HFFc6 (cell line): ENCODE measurements at regions not wholly inside any gene's neighbourhood (a gene's known extent, or its start where the extent isn't known, plus 50 kb on each side); places are given as distances from the start of the nearest gene placed in this dataset.

Source experiments
- DNase-seq: peaks from one replicate; pipeline ENCODE4 v3.0.0-alpha.2; 2018
- H3K27ac Mint-ChIP-seq: 2 replicates; pipeline ENCODE4 v1.8.0; 2020; ENCODE audit warnings: mild to moderate bottlenecking, mixed read lengths
- H3K27me3 Mint-ChIP-seq: 2 replicates; pipeline ENCODE4 v1.8.0; 2021; ENCODE audit warnings: mild to moderate bottlenecking, moderate library complexity, mixed read lengths; ENCODE audit not compliant: insufficient read depth
- H3K36me3 Mint-ChIP-seq: 2 replicates; pipeline ENCODE4 v1.8.0; 2021; ENCODE audit warnings: low read depth, mixed read lengths
- H3K4me1 Mint-ChIP-seq: 2 replicates; pipeline ENCODE4 v1.8.0; 2020; ENCODE audit warnings: low read depth, mixed read lengths
- H3K4me3 Mint-ChIP-seq: 2 replicates; pipeline ENCODE4 v1.8.0; 2020; ENCODE audit warnings: mild to moderate bottlenecking, moderate library complexity, mixed read lengths
- H3K9me3 Mint-ChIP-seq: 2 replicates; pipeline ENCODE4 v1.8.0; 2020; ENCODE audit warnings: mild to moderate bottlenecking, mixed read lengths
- CTCF ChIP-seq: fragments of 200-600 bp; sonication (generic); IDR thresholded peaks from 2 replicates; pipeline ENCODE4 v1.5.0; 2021; ENCODE audit warnings: antibody characterized with exemption, mild to moderate bottlenecking

GRCh38 chr2:207315131-207315530 lies 149.4 kb upstream of the KLF7 start:
- TF ChIP-seq CTCF = no peak
- H3K4me3 Mint-ChIP-seq = no peak overlapping the region
- peaks cover 3% of the 10 kb centered on the region for H3K27me3 Mint-ChIP-seq
- H3K4me1 Mint-ChIP-seq = peaks cover 52% of the 10 kb centered on the region
- no peak for DNase-seq
- no peaks in the 10 kb centered on the region for H3K36me3 Mint-ChIP-seq
- H3K27ac Mint-ChIP-seq = no peak overlapping the region
- H3K9me3 Mint-ChIP-seq = no peaks in the 10 kb centered on the region

- Mint-ChIP-seq H3K9me3 (no peaks in the 10 kb centered on the region), H3K4me1 (peaks cover 45% of the 10 kb centered on the region), H3K4me3 (no peak overlapping the region), H3K27ac (no peak overlapping the region), H3K36me3 (no peaks in the 10 kb centered on the region), H3K27me3 (peaks cover 2% of the 10 kb centered on the region)
- TF ChIP-seq CTCF = no peak
- DNase-seq = no peak
Measured at GRCh38 chr2:207316484-207316883, 150.7 kb upstream of the KLF7 start.

- Mint-ChIP-seq H3K27ac (no peak overlapping the region), H3K9me3 (no peaks in the 10 kb centered on the region), H3K4me1 (peaks cover 41% of the 10 kb centered on the region), H3K27me3 (peaks cover 2% of the 10 kb centered on the region), H3K36me3 (no peaks in the 10 kb centered on the region), H3K4me3 (no peak overlapping the region)
- TF ChIP-seq CTCF = no peak
- no peak for DNase-seq
Measured at GRCh38 chr2:207316906-207317305, 151.2 kb upstream of the KLF7 start.

GRCh38 chr2:207317378-207317984 lies 151.7 kb upstream of the KLF7 start:
- TF ChIP-seq CTCF = no peak
- H3K9me3 Mint-ChIP-seq = no peaks in the 10 kb centered on the region
- no peak overlapping the region for H3K27ac Mint-ChIP-seq
- no peaks in the 10 kb centered on the region for H3K36me3 Mint-ChIP-seq
- H3K4me3 Mint-ChIP-seq = no peak overlapping the region
- H3K27me3 Mint-ChIP-seq = peaks cover 2% of the 10 kb centered on the region
- peaks cover 35% of the 10 kb centered on the region for H3K4me1 Mint-ChIP-seq
- peak; percentile 20 for DNase-seq

- Mint-ChIP-seq H3K4me1 (peaks cover 31% of the 10 kb centered on the region), H3K27me3 (peaks cover 2% of the 10 kb centered on the region)
Measured at GRCh38 chr2:207318181-207318628, 152.5 kb upstream of the KLF7 start.

More at GRCh38 chr2:207318181-207318628, 152.5 kb upstream of the KLF7 start:
- Mint-ChIP-seq H3K4me3 (no peak overlapping the region; the same call in 1 of the 2 replicates), H3K36me3 (no peaks in the 10 kb centered on the region), H3K27ac (no peak overlapping the region), H3K9me3 (no peaks in the 10 kb centered on the region)
- no peak for TF ChIP-seq CTCF
- DNase-seq = no peak
